ENCODE measurements at regions not wholly inside any gene's neighbourhood (a gene's known extent, or its start where the extent isn't known, plus 50 kb on each side); places are given as distances from the start of the nearest gene placed in this dataset.

DNA sequence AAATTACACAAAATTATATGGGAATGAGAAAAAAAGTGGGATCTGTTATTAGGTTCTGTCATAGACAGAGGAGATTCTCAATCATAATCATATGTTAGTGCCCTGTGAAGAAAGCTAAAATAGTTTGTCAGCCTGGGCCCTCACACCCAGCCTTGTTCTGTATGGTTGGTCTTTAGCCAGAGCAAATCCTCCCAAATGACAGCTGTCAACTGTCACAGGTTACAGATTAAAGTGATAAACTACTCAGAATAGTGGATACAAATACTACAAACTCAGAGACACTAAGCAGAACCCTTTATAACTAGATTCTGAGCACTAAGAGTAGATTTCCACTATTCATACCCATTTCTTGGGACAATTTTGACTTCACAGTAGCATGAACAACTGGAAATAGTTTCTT is 405.0 kb upstream of the MEF2C start:
- DNase-seq (ENCODE audit: low read depth in 3 of 3, low spot score in 2 of 3) = no peak

DNA sequence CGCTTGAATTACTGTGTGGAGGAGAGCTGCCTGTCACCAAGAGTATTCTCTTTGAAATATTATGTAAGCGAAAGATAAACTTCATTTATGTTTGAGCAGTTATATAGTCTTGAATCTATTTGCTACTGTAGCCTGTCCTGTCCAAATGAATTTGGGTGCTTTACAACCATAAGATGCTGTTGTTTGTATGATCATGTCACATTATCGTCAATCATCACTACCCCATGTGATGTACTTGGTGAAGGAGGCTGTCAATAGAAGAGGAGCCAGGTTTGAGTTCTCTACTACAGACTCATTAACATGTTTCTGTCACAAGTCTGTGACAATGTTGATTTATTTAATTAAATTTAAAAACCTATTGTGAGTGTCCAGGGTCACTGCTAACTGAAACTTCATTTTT is 403.3 kb upstream of the MEF2C start:
- no peak for DNase-seq (ENCODE audit: low read depth in 3 of 3, low spot score in 2 of 3)

DNA sequence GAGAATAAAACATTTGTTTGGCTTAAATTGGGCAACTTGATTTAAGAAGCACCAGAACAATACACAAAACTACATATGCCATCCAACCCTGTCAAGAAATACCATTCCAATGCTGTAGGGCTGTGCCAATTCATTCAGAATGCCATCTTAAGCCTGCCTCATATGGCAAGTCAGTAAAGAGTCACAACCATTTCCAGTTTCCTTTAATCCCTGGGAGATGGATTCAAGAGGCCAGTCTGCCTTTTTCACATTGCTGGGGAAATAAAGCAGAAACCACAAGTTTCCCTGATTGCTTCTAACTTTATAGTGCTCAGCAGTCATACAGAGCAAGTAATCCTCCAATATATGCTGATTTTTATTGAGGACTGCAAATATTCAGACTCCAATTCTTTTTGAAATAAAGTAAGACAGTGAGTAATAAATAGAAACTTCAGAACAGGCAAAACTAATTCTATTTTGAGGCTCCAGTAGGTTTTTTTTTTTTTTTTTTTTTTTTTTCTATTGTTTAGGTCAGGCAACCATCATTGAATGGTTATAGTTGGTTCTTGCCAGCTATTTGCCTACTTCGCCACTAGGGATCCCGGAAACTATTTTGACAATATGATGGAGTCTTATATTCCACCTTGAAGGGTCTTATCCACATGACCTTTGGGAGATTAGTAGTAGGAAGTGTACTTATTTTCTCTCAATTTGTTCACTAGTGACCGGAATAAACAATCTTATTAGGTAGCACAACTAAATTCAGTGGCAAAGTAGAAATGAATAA is 400.9 kb upstream of the MEF2C start:
- DNase-seq (ENCODE audit: low read depth in 3 of 3, low spot score in 2 of 3) = no peak

DNA sequence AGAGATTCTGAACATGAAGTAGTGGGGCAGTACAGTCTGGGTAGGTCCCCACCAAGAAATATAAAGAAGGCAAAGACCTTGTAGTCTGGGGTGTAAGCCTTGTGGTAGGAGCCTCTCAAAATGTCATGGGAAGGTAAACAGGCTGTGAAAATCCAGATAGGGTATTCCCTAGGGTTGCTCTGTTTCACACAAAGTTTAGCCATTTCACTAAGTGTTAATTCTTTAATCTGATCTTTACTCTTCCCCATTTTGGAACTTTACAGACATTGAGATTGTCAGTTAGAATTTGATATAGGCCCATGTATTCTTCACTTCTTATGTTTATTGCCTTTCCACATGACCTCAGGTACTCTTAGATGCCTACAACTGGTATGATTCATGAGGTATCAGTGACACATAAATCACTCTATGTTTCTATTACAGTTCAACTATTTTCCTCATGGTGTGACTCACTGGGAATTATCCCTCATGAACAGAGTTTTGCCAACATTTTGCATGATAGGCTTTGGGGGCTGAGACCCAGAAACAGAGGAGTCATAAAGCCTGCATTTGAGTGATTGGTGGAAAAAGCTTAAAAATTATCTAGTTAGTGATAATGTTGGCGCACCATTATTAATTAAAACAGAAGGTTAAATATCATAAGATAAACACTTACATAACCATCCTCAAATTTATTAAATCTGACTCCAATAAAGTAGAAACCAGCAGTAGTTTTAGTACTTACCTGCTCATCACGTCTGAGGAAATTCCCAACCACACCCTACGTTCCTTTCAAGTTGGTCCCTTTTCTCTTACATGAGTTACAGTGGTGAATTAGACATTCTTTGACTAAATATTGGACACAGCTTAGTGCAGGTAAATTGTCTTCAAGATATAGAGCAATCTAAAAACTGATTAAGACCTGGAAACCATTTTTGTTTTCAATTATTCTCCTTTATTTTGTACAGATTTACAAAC is 399.8 kb upstream of the MEF2C start:
- DNase-seq (ENCODE audit: low read depth in 3 of 3, low spot score in 2 of 3) = no peak

DNA sequence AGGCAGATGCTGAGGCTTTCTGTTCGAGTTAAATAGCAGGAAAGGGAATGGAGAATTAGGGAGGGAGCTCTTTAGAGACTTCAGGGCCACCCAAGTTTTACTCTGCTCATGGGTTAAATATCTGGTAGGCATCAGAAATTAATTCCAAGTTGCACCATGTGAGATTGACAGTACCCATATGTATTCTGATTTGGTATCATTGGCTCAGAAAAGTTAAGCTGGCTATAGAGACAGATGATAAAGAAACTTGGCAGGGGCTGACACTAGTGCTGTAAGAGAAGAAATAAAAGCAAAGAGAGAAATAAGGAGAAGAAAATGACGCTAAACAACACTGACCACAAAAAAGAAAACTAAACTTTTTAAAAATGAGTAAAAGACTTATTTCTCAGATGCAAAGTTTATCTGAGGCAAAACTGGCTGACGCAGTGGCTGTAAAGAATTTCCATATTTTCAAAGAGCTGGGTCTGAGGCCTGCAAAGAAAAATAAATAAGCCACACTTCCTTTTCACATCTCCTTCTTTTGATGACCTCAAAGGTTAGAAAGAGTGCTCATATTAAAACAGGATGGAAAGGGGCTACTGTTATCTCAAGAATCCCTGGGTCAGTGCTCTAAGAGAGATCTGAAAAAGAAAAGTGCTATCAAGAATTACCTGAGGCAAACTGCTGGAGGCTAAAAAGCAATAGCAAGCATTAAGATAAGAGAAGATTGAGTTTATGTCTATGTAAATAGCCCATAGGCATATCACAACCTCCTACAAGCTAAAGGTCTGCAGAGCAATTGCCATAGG is 399.0 kb upstream of the MEF2C start:
- DNase-seq (ENCODE audit: low read depth in 3 of 3, low spot score in 2 of 3) = no peak

DNA sequence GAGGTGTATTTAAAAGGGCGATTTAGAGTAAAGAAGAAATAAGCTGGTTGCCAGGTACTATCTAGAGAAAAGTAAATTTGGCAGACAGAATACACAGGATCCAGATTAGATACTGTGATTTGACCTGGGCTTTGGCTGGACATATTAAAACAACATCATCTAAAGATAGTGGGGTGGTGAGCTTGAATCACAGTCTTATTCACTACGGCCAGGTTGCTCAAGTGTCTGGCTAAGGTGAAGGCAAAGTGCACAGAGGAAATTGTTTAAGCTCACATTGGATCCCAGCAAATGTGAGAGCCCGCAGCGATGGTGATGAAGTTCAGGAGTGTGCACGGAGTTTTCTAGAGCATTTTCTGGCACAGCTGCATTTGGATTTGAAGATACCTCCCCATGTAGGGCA is 398.2 kb upstream of the MEF2C start:
- no peak for DNase-seq (ENCODE audit: low read depth in 3 of 3, low spot score in 2 of 3)

DNA sequence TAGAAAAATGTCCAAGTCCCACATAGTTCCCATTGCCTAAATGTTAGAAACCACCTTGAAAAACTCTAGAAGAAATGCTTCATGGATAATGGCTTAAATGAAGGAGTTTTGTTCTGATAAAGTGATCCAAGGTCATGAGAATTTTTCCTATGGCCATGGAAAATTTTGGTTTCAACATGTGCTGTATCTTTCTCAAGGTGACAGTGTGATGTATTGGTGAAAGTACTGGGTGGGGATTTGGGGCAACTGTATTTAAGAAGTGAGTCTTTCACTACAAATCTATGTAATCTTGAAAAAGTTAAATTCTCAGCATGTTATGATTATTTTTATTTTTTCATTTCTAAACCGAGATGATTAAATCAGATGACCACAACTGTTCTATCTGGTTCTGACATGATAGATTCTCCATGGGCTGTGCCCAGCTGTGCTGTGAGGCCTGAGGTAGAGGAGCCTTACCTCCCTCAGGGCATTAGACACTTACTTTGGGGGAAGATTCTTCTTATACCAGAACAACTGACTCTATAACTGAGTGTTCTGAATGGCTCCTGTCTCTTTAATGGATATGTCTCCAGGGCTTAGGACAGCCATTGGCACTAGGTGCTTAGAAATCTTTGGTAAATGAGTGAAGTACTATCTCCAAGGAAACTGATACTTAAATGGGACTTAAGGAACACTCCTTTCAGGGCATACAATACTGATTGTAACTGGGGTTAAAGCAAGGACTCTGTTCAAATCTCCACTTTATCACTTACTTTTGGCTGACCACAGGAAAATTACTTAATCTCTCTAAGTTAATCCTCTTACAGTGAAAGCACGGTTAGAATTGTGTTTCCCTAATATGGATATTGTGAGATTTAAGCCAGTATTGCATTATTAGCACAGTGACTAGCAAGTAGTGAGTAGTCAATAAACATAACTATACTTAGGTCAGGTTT is 397.4 kb upstream of the MEF2C start:
- no peak for DNase-seq (ENCODE audit: low read depth in 3 of 3, low spot score in 2 of 3)

DNA sequence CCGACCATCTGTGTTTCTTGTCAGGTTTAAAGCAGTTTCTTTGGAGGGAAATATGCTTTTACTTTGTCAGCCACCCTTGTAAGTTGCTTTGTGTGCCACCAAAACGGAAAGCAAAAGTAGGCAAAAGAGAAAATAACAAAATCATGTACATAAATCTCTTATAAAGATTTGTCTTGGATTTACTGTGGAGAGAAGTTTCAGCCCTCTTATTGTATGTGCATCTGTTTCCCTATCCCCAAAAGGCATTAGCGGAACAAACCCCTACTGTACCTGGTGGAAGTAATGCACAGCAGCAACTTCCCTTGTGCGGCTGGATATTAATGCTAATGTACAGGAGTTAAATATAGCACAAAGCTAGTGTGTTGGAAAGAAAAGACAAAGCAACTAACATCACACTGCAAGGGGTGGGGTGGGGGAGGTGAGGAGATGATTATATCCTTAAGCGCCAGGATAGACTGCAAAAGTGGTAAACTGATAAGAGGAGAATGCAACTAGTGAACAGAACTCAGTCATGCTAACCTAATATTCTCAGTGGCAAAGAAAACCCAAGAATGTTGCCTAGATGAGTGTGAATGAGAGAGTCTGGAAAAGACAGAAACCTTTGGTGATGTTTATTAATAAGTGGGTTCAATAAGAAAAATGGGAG is 396.5 kb upstream of the MEF2C start:
- no peak for DNase-seq (ENCODE audit: low read depth in 3 of 3, low spot score in 2 of 3)

DNA sequence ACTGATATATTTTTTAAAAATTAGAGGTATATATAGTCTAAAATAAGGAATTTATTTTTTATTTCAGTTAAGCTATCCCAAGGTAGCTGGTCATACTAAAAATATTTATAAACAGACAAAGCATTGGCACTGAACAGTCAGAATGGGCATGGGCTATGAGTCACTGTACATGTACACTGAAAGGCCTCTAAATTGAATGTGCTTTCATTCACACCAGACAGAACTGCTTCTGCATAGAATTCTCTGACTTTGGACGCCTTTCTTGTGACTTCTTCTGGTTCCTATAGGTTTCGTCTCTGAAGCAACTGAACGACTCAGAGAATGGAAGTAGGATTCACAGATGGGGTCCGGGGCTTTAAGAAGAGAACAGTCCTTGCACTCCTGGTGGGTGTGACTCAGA is 394.8 kb upstream of the MEF2C start:
- no peak for DNase-seq (ENCODE audit: low read depth in 3 of 3, low spot score in 2 of 3)

DNA sequence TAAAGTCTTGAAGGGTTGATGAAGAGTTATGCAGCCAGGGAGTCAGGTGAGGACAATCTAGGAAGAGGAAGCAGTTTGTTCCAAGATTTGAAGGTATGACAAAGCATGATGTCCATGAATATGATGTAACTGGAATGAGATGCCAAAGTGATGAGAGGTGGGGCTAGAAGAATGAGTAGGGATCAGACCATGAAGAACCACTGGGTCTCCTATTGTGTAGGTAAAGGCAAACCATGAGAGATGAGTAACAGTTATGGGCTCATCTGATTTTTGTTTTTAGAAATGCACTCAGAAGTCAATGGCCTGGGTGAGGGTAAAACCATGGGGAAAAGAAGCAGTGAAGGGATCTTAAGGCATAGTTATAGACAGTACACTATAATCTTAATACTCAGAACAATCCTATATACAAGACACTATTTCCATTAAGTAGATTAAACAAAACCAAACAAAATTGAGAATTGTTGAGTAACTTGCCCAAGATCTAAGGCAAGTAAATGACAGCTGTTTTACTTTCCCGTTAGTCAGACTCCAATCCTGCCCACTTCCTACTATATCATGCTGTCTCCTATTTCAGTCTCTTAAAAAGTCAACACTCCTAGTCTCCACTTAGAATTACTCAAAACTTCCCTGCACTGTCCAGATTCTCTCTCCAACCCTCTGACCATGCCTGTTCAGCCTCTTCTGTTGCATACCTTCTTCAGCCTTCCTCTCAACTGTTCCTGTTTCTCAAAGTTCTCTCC is 393.8 kb upstream of the MEF2C start:
- DNase-seq (ENCODE audit: low read depth in 3 of 3, low spot score in 2 of 3) = no peak

DNA sequence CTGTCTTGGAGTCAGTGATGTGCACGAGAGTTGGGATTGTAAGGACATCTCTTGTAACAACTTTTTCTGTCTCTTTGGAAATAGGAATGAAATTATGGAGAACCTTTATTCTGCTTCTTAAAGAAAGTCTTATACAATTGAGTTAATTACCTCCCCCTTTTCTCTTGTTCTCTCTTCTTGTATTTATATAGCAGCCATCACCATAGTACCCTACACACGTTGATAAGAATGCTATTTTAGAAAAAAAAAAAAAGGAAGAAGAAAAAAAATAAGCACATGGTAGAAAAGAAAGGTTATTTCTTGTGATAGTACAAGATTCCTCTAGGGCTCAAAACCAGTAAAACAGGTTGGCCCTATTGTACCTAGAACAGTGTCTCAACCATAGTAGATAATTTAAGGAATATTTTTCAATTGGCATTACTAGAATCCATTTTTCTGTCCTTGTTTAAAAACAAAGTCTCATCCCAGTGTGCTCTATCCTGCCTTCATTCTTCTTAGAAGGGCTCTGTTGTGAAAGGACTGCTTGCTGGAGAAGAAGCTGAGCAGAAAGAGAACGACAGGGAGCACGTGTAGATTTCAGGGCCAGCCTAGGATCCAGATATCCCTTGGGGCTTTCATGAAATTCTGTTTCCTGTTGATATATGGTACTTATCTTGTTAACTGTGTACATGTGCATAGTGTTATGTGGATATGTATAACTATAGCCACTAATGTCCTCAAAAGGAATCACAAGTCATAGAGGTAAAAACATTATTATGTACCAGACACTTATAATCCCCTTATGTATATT is 392.3 kb upstream of the MEF2C start:
- no peak for DNase-seq (ENCODE audit: low read depth in 3 of 3, low spot score in 2 of 3)

DNA sequence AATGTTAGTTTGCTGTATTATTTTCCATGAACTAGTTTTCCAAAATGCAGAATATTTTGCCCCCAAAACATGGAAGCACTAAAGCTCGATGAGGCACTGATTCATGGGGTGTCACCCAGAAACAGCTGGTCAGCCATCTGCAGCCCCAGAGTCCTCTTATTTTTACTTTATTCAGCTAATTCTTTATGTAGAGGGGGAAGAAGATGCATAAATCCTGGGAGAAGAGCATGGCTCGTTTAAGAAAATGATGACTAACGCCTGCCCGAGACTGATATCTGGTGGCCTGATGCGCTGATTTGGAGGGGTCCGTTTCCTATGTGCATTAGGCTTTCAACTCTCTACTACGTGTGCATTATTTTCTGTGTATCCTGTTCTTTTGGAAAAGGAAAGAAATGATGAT is 390.3 kb upstream of the MEF2C start:
- no peak for DNase-seq (ENCODE audit: low read depth in 3 of 3, low spot score in 2 of 3)

DNA sequence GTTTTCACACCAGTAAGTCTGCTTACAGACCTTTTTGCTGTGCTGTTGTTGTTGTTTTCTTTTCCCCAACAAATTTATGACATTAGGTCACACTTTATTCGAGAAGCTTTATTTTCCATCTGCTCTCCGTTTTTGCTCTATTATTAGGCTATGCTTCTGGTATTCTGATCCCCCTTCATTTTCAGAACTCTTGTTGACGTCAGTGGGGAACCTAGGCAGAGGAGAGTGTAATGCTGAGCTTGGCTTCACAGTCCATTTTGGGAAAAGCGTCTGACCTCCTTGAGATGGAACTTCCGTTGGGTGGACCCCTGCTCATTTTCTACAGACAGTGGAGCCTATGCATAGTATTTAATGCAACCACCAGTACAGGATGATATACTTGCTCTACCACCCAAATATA is 387.9 kb upstream of the MEF2C start:
- no peak for DNase-seq (ENCODE audit: low read depth in 3 of 3, low spot score in 2 of 3)

DNA sequence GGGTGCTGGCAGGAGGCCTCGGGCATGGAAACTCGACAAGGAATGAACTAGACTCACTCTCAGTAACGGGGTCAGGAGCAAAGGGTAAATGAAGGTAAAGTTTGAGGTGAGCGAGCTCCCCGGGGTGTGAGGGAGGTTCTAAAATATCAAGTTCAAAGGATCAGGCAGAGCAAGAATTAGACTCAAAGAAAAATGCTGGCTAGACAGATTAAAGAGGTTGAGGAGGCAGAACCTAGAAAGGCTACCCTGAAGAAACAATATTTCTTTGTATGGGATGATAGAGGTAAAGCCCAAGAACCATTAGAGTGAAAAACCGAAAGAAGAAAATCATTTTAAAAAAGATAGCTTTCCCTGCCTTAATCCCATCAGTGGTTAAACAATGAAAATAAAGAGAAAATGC is 386.7 kb upstream of the MEF2C start:
- DNase-seq (ENCODE audit: low read depth in 3 of 3, low spot score in 2 of 3) = no peak

DNA sequence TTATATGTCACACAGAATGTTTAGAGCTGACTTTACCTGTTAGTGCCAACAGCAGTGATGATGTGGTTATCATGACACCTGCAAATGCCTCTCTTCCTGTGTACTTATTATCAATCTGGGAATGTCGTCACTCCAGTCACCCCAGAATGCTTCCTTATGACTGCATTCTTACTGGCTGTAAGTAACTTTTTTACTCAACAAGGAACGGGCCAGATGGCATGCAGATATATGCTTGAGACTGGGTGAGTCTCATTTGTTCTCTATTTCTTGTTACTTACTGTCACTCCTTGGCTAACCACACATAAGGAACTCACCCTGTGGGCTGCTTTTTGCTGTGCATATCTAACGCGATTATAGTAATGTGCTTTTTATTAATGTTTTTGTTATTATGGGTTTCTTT is 385.5 kb upstream of the MEF2C start:
- DNase-seq (ENCODE audit: low read depth in 3 of 3, low spot score in 2 of 3) = no peak

DNA sequence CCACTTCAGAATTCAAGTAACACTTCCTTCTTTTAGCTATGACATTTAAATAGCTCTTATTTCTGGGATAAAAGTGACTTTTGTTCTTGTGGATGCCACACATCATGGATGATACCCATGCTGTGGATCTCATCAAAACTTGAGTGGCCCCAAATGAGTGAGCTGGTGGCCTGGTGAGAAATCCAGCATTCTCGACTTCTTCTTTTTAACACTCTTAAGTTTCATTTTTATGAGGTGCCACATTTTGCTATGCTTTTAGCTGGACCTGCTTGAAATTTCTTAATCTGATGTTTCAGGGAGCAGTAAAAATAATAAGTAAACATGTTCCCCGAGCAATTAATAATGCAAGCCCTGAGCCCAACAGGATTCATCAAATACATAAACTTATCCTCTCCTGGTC is 384.8 kb upstream of the MEF2C start:
- DNase-seq (ENCODE audit: low read depth in 3 of 3, low spot score in 2 of 3) = no peak

DNA sequence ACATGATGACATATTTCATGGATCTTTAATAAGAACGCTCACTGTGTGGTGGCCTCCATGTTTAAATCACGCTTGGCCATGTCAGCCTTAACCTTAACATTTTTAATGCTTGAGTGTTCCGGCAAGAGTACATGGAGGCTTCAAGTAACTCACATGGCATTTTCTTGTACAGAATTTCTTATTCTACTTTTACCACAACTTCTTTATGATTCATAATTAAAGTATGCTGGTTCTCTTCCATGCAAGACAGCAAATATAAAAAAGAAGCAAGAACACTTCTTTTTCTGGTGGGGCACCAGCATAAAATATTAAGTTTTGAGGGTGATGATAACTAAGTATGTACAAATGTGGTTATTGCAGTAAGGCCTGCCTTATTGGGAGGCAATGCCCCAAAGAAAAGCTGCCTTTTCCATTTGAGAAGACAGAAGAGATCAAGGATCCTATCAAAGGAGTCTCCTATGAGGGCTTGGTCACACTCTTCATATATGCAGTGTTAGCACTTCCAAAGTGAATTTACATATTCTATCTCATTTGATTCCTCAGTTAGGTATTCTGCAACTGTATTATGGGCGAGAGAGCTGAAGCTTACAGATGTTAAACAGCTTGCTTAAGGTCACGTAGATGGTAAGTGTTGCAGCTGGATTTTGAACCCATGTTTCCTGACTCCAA is 382.7 kb upstream of the MEF2C start:
- no peak for DNase-seq (ENCODE audit: low read depth in 3 of 3, low spot score in 2 of 3)

DNA sequence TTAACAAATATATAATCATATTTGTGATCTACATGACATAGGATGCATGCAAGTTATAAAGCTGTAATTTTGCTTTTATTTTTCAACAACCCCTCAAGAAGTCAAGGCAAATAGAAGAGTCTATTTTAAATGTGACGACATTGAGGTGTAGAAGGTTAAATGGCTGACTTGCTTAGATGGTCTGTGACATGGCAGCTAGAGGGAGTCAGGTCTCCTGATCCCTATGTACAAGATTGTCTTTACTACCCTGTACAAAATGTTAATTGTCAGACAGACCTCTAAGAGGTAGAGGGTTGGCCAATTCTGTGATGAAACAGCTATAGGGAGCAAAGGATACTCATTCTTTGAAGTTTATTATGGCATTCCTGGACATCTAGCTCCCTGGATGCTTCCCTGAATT is 380.9 kb upstream of the MEF2C start:
- no peak for DNase-seq (ENCODE audit: low read depth in 3 of 3, low spot score in 2 of 3)
